Stimulated activated CD8-positive, alpha-beta memory T cell treated with anti-CD3 and anti-CD28 coated beads, Interleukin-7, amount 100 ng/mL, for 4 hours (primary cell): ENCODE measurements at regions not wholly inside any gene's neighbourhood (a gene's known extent, or its start where the extent isn't known, plus 50 kb on each side); places are given as distances from the start of the nearest gene placed in this dataset.
"Not testable (repeated sequence)": the region's sequence is repeated elsewhere in the genome, so short reads cannot be mapped to it uniquely, and the experiment has no call there.

Source experiments
- DNase-seq, 2 donors: peaks; one replicate each; pipeline ENCODE4 v3.0.0-alpha.2; 2020; ENCODE audit warnings: low read depth in 2 of 2

GRCh38 chr1:120357046-120357445 lies 57.8 kb upstream of the NBPF8 start:
- peak; percentile 37 to 41 for DNase-seq

- DNase-seq: not testable (repeated sequence)
These were observed 58.7 kb upstream of the NBPF8 start for GRCh38 chr1:120356170-120356569.

GRCh38 chr1:120354618-120355184 lies 60.1 kb upstream of the NBPF8 start:
- peak in 1 of 2 donors; percentile 25 for DNase-seq

DNA sequence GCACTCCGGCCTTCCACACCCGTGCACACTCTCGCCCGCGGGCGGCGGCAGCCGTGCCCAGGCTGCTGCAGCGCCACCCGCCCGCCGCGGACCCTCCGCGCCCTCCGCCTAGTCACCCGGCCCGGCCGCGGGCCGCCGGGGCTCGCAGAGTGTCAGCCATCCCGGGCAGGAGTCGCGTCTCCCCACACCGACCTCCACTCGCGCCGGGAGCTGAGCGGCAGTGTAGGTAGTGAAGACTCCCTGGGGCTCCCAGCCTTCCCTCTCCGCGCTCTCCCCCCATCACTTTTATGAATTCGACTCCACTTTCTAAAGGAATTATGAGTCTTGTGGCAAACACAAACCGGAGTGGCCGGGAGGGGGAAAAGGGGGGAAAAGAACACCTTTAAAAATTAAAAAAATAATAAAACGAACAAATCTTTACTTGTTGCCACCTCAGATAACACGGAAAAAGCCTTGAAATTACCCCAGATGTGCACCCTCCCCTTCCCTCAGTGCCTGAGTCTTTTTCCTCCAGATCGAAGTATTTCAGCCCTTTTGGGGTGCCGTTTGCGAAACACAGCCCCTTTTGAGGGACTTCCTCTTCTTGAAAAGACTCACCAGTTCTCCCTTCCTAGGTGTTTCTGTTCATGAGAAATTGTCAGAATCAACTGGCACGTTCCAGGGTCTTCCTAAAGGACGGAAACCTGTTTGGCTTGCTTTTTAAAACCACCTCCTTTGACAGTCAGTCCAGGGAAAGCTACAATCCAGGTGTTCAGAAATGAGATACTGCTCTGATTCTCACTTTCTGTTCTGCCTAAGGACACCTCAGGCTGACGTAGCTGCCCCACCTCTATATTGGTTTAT lies 72.4 kb upstream of the NBPF8 start:
- DNase-seq: not testable (repeated sequence)

DNA sequence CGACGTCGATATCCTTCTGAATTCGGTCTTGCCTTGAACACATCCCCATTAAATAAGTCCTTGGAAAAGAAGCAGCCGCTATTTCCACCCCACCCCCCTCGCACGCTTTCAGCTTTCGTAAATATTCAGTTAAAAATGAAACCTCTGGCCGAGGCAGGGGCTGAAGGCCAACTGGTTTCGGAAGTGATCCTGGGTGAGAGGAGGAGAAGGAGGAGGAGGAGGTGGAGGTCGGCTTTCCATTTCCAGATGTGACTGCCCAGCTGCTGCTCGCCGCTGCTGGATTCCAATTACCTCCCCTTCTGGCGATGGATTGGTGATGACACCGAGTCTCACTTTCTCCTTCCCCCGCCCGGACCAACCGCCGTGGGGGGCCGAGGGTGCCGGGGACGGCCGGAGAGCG lies 73.1 kb upstream of the NBPF8 start:
- DNase-seq: not testable (repeated sequence)

DNA sequence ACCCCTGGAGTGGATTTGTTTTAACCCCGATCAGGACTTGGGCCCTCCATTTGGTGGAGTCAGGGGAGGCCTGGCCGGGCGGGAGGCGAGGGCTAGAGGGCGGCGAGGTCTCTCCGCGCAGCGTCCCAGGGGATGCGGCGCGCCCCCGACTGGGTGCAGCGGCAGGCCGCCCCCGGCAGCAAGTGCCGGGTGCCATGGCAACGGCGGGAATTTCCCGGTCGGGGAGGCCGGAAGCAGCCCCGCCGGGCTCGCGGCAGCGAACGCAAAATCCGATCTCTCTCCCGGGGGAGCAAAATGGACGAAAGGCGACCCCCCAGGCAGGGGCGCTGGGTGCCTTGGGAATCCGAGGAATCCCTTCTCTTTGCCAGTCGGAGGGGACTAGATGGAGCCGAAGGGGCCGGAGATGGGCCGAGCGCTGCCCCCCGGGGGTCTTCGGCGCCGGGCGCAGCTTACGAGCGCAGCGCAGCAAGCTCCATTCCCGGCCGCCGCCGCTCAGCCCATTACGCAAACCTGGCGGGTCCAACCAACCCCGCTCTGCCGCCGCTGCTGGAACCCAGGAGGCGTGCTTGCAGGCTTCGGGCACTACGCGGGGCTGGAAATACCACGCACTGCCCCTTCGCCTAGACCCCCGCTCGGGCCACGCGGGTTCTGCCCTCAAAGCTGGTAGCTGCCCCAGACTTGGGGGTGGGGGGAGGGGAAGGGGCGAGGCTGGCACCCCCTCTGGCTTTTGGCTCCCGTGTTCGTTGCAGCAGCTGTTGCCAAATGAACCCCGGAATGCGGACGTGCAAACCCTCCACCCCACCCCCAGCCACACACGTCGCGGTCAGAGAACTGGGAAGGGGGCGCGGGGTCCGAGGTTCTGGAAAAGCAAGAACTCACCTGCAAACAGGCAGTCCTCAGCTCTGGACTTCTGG lies 73.7 kb upstream of the NBPF8 start:
- DNase-seq: peak in 1 of 2 donors; percentile 54

DNA sequence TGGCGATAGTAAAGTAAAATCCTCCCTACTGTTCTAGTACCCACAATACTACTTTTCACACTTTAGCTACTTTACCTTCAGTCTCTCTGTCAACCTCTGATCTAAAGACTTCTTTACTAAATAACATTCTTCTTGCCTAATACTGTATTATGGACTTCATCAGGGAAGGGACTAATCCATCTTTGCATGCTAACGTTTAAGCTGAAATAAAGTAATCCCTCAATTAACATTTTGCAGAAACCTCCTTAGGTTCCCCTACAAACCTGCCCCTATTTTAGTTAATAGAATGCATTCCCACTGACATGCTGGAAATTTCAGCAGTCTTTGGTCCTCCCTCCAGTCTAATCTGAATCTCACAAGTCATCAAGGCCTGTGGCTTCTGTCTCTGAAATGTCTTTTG lies 99.1 kb upstream of the NBPF8 start:
- not testable (repeated sequence) for DNase-seq

GRCh38 chr1:120311930-120312329 lies 102.9 kb upstream of the NBPF8 start:
- not testable (repeated sequence) for DNase-seq

DNA sequence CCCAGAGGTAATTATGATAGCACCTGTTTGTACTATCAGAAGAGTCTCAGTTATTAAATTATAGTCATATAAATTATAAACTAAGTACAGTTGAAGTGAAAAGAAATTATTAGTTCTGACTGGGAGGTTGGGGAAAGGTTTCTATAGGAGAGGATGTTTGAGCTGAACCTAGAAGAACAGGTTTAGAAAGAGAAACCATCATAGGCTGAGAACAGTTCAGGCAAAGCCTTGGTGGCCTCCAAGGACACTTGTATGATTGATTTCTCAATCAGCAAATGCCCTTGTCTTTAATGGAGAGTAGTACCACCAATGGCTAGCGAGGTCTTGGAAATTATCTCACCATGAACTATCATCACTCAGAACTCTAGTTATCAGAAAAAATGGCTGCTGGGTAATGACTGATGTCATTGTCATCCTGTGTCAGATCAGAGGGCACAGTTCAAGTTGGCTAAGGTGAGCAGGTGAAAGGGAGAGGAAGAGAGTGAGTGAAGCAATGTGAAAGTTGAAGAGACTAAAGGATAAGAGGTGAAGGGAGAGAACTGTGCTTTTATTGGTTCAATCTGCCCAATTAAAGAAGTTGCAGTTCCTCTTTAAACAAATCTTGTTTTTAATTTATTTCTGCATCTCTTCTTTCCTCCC lies 105.8 kb upstream of the NBPF8 start:
- not testable (repeated sequence) for DNase-seq

DNA sequence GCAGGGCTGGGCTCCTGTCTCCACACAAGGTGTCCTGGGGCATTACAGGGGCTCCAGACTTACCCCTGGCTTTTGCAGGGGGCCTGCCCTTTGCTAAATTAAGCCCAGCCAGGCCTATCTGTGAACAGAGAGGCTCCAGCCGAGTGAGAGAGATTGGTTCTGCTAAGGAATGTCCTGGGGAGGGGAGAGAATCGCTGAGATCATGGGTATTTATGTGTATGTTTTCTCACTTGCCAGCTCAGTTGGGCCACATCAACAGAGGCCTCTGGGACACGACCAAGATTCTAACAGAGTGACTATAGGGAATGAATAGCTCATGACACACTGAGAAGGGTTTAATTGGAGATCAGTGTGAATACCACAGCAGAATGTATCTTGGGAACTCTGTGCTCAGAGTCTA lies 109.8 kb upstream of the NBPF8 start:
- DNase-seq: not testable (repeated sequence)

DNA sequence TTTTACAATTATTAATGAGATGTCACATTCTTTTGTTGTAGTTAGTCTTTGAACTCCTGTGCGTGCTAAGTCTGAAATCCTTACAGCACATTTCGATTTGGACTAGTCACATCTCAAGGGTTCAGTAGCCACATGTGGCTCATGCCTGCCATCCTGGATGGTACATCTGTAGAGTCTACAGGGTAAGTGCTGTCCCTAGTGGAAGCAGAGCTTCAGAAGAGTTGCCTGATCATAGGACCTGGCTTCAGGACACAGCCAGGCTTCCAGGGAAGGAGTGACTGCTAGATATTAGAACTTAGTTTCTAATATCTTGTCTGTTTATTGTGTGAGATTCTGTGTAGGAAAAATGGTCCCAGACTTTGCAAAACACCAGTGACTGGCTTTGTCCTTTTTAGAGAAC lies 110.5 kb upstream of the NBPF8 start:
- DNase-seq: not testable (repeated sequence)

DNA sequence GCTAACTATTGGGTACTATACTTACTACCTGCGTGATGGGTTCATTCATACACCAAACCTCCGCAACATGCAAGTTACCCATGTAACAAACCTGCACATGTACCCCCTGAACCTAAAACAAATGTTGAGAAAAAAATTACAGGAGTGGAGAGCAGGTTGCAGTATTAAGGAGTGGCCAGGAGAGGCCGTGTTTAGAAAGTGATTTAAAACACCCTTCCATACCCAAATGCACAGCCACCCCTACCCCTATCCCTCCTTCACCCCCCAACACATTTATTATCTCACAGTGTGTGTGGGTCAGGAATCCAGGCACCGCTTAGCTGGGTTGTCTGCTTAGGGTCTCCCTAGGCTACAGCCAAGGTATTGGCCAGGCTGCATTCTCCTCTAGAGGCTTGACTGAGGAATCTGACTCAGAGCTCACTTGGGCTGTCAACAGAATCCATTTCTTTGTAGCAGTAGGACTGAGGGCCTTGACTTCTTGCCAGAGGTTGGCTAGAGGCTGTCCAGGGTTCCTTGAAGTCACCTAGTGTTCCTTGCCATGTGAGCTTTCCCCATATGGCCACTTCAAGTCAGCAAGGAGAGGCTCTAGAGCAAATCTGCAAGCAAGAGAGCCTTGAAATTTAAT lies 115.3 kb upstream of the NBPF8 start:
- DNase-seq: not testable (repeated sequence)

DNA sequence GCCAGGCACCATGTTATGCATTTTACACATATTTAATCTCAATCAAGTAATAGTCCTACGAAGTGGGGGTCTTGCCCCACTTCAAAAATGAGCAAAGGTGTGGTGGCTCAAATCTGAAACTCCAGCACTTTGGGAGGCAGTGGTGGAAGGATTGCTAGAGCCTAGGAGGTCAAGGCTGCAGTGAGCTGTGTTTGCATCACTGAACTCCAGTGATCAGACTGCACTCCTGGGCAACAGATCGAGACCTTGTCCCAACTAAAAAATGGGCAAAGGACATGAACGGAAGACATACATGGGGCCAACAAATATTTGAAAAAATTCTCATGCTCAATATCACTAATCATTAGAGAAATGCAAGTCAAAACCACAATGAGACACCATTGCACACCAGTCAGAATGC lies 116.3 kb upstream of the NBPF8 start:
- DNase-seq: not testable (repeated sequence)

GRCh38 chr1:120297345-120297953 lies 117.4 kb upstream of the NBPF8 start:
- not testable (repeated sequence) for DNase-seq

DNA sequence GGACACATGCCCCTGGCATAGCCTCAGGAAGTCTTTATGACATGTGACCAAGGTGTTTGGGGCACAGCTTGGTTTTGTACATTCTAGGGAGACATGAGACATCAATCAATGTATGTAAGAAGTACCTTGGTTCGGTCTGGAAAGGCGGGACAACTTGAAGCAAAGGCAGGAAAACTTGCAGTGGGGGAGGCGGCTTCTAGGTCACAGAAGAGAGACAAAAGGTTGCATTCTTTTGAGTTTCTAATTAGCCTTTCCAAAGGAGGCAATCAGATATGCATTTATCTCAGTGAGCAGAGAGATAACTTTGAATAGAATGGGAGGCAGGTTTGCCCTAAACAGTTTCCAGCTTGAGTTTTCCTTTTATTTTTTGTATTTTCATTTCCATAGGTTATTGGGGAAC lies 113.8 kb upstream of the SEC22B start:
- not testable (repeated sequence) for DNase-seq

DNA sequence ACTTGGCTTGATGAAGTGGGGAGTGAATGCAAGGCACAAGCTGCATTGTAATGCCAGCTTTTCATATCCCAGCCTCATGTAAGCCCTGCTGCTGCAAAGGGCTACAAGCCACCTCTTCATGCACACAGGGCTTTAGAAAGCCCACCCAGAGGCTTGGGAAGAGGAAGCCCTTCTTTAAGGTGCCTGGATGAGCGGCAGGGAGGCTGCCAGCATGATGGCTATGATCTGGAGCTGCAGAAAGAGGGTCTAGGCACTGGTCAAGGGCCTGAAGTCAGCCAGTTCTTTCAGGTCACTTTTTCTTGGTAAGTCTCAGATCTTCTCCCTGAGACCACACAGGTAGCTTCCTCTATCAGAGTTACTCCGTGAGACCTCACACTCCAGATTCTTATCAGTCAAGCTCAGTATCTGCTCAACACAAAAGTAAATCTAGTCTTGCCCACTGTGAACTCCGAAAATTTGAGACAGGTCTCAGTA lies 113.3 kb upstream of the SEC22B start:
- not testable (repeated sequence) for DNase-seq

DNA sequence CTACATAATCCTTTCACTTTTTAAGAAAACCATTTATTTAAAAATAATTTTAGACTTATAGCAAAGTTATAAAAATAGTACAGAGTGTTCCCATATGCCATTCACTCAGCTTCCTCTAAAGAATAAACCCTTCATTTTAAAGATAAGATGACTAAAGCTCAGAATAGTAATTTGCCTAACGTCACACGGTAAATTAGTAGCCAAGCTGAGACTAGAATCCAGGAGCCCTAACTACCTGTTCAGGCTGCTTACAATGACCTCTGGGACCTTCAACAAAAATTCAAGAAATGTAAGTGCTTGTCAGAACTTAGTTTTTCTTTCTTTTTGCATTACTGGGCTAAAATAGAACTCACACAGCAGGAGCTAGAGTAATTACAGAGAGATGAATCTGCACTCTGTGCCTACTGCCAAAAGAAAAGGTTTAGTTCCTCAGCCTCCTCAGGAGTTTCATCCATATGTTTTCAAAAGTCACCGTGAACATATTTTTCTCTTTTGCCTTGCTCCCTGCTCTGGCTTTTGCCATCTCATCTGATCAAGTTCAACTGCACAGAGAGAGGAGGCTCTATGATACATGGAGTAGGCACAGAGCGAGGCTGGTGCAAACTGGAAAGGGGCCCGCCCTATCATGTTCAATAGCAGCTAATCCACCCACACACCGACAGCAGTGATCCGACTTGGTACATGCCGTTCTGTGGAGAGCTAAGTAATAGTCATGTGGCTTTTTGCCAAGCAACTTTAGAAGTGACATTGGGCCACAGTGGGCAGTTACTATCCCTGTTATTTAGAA lies 112.7 kb upstream of the SEC22B start:
- DNase-seq: not testable (repeated sequence)

GRCh38 chr1:120288167-120288566 lies 111.8 kb upstream of the SEC22B start:
- not testable (repeated sequence) for DNase-seq

DNA sequence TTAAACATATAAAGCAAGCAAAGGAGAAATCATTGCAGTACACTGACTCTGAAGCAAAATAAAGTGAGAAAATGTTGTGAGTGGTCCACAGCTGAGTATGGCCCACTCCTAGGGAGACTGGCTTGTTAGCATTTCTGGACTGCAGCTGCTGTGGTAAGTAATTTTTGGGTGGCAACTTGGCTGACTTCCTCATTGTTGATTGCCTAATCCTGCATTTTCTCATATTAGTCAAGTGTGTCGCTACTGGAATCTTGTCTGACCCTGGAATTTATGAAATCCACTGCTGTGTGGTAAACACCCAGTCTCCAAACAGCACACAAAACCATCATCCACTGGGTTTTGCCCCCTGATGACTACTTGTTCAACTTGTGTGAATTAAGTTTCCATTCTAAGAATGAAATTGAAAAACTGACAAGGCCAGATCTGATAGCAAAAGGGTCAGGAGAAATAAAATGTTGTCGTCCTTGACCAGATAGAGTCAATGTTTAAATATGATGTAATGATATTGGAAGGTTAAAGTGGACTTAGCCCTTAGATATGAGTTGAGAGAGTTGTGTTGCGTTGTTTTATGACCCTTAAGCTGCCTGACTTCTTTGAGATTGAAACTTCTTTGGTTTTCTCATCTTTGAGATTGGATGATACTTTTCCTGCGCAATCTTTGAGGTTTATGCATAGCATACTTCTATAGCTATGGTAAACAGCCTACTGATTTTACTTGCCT lies 106.6 kb upstream of the SEC22B start:
- DNase-seq: not testable (repeated sequence)
